RCC 7860 (cell line): ENCODE measurements at regions not wholly inside any gene's neighbourhood (a gene's known extent, or its start where the extent isn't known, plus 50 kb on each side); places are given as distances from the start of the nearest gene placed in this dataset.
A peak's percentile ranks its signal among the peaks of the same experiment; 100 is the strongest.

Experiments
- DNase-seq: peaks from one replicate; pipeline ENCODE4 v3.0.0-alpha.2; 2015; ENCODE audit warnings: low spot score
- FAIRE-seq: peaks from 2 replicates; lab custom pipeline; 2012; peaks lifted over from hg19 to GRCh38; lab: Jason Lieb, UNC

- DNase-seq (no peak), FAIRE-seq (no peak)
Observed at GRCh38 chr9:16025627-16026026, 472.8 kb downstream of the CCDC171 start.

- FAIRE-seq = no peak
Observed at GRCh38 chr9:16026886-16027285, 474.0 kb downstream of the CCDC171 start.

GRCh38 chr9:16028548-16028947 lies 475.7 kb downstream of the CCDC171 start:
- peak; percentile 38 for DNase-seq
- FAIRE-seq = no peak

More at GRCh38 chr9:16026886-16027285, 474.0 kb downstream of the CCDC171 start:
- no peak for DNase-seq

GRCh38 chr9:16029046-16029615 lies 476.3 kb downstream of the CCDC171 start:
- no peak for DNase-seq
- FAIRE-seq = no peak

GRCh38 chr9:16029796-16030363 lies 477.0 kb downstream of the CCDC171 start:
- FAIRE-seq = no peak
- no peak for DNase-seq

- peak; percentile 95 for DNase-seq
Observed at GRCh38 chr9:16030528-16031185, 477.8 kb downstream of the CCDC171 start.

GRCh38 chr9:16031486-16031885 lies 478.6 kb downstream of the CCDC171 start:
- no peak for FAIRE-seq
- peak; percentile 24 for DNase-seq

More at GRCh38 chr9:16030528-16031185, 477.8 kb downstream of the CCDC171 start:
- peak; percentile 97 for FAIRE-seq

GRCh38 chr9:16031971-16032370 lies 479.1 kb downstream of the CCDC171 start:
- FAIRE-seq = peak; percentile 91

GRCh38 chr9:16032799-16033198 lies 480.0 kb downstream of the CCDC171 start:
- FAIRE-seq (no peak), DNase-seq (peak; percentile 54)

More at GRCh38 chr9:16031971-16032370, 479.1 kb downstream of the CCDC171 start:
- DNase-seq = peak; percentile 82

GRCh38 chr9:16033253-16033652 lies 480.4 kb downstream of the CCDC171 start:
- DNase-seq (no peak), FAIRE-seq (no peak)

GRCh38 chr9:16033921-16034691 lies 481.3 kb downstream of the CCDC171 start:
- DNase-seq = no peak

GRCh38 chr9:16039218-16039987 lies 486.6 kb downstream of the CCDC171 start:
- DNase-seq (no peak), FAIRE-seq (no peak)

More at GRCh38 chr9:16033921-16034691, 481.3 kb downstream of the CCDC171 start:
- no peak for FAIRE-seq

GRCh38 chr9:16039988-16040761 lies 487.3 kb downstream of the CCDC171 start:
- no peak for DNase-seq

GRCh38 chr9:16043756-16044578 lies 491.1 kb downstream of the CCDC171 start:
- FAIRE-seq = no peak
- no peak for DNase-seq

More at GRCh38 chr9:16039988-16040761, 487.3 kb downstream of the CCDC171 start:
- FAIRE-seq = no peak

GRCh38 chr9:16044579-16044881 lies 491.7 kb downstream of the CCDC171 start:
- FAIRE-seq (no peak), DNase-seq (no peak)

- DNase-seq (no peak), FAIRE-seq (no peak)
Observed at GRCh38 chr9:16045651-16046280, 492.9 kb downstream of the CCDC171 start.

- DNase-seq (no peak), FAIRE-seq (no peak)
Observed at GRCh38 chr9:16046713-16047112, 493.9 kb downstream of the CCDC171 start.

- DNase-seq (no peak), FAIRE-seq (no peak)
Observed at GRCh38 chr9:16048129-16048528, 495.3 kb downstream of the CCDC171 start.

- DNase-seq (no peak), FAIRE-seq (no peak)
Observed at GRCh38 chr9:16052146-16052545, 499.3 kb downstream of the CCDC171 start.
